ENCODE measurements at regions not wholly inside any gene's neighbourhood (a gene's known extent, or its start where the extent isn't known, plus 50 kb on each side); places are given as distances from the start of the nearest gene placed in this dataset.

DNA sequence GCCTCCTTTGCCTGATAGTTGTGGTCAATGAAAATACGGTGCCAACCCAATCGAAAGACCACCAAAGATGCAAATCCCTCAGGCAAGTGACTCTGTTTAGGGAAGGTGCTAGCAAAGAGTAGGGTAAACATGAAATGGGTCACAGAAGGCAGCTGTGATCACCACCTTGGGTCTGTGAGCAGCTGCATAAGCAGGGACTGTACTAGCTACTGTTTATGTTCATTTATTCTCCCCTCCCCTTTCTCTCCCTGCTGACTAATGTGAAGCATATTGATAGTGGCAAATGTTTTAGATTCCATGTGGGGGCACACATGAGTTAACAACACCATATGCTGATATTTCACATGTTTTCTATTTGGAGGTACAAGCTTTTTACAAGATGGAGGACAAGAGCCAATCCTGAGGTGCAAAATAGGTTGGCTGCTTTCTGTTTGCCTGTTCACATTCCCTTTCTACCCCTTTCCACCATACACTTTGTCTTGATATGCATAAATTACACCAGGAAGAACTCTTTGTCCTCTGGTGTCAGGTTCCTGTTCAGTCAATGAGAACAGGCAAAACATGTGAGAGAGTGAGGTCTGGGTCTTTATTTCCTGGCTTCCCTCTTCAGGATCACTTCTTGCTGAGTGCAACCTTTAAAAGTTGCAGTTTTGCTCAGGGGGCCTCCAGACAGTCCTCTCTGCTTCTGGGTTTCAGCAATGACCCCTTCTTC lies 71.1 kb downstream of the AVPR1A start:
- TF ChIP-seq, protein P1, sequence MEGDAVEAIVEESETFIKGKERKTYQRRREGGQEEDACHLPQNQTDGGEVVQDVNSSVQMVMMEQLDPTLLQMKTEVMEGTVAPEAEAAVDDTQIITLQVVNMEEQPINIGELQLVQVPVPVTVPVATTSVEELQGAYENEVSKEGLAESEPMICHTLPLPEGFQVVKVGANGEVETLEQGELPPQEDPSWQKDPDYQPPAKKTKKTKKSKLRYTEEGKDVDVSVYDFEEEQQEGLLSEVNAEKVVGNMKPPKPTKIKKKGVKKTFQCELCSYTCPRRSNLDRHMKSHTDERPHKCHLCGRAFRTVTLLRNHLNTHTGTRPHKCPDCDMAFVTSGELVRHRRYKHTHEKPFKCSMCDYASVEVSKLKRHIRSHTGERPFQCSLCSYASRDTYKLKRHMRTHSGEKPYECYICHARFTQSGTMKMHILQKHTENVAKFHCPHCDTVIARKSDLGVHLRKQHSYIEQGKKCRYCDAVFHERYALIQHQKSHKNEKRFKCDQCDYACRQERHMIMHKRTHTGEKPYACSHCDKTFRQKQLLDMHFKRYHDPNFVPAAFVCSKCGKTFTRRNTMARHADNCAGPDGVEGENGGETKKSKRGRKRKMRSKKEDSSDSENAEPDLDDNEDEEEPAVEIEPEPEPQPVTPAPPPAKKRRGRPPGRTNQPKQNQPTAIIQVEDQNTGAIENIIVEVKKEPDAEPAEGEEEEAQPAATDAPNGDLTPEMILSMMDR (IDR thresholded peaks at IDR 0.05; ENCODE audit: low read depth, low read length, poor library complexity, severe bottlenecking), result no peak
- TF ChIP-seq EZH2phosphoT487 (IDR thresholded peaks at IDR 0.05; ENCODE audit: borderline replicate concordance, low read length), result no peak

Data from DOHH2 (cell line).